ENCODE measurements at regions not wholly inside any gene's neighbourhood (a gene's known extent, or its start where the extent isn't known, plus 50 kb on each side); places are given as distances from the start of the nearest gene placed in this dataset.

GRCh38 chr11:57095896-57096295 lies 85.9 kb upstream of the LRRC55 start:
- POLR2A ChIA-PET, result no interaction called here
- TF ChIP-seq CTCF (IDR thresholded peaks at IDR 0.05; ENCODE audit: control extremely low read depth, extremely low read depth, low read depth, missing control alignments), result no peak
- DNase-seq (ENCODE audit: extremely low spot score), result no peak
- CTCF ChIA-PET, result interaction anchor here (1.5 to 1.6 kb wide), 3 partner anchors 11 to 14 kb away, joined by 3 to 4 read pairs (median 3); no protein-coding TSS in a partner anchor

GRCh38 chr11:57097149-57097548 lies 84.6 kb upstream of the LRRC55 start:
- no peak for TF ChIP-seq CTCF (IDR thresholded peaks at IDR 0.05; ENCODE audit: control extremely low read depth, extremely low read depth, low read depth, missing control alignments)
- ChIA-PET POLR2A (no interaction called here), CTCF (interaction anchor here (1.6 kb wide), 1 partner anchor 10 kb away, joined by 3 read pairs; no protein-coding TSS in a partner anchor)
- DNase-seq (ENCODE audit: extremely low spot score), result no peak

- CTCF ChIA-PET, result interaction anchor here (1.7 kb wide), 1 partner anchor 257 kb away, joined by 4 read pairs; no protein-coding TSS in a partner anchor
- no peak for DNase-seq (ENCODE audit: extremely low spot score)
- TF ChIP-seq CTCF (IDR thresholded peaks at IDR 0.05; ENCODE audit: control extremely low read depth, extremely low read depth, low read depth, missing control alignments), result no peak
- POLR2A ChIA-PET, result no interaction called here
Measured at GRCh38 chr11:57098191-57098590, 83.6 kb upstream of the LRRC55 start.

- CTCF ChIA-PET, result no interaction called here
- no peak for DNase-seq (ENCODE audit: extremely low spot score)
- TF ChIP-seq CTCF (IDR thresholded peaks at IDR 0.05; ENCODE audit: control extremely low read depth, extremely low read depth, low read depth, missing control alignments), result no peak
- POLR2A ChIA-PET, result no interaction called here
Measured at GRCh38 chr11:57100638-57101331, 81.0 kb upstream of the LRRC55 start.

- CTCF ChIA-PET, result interaction anchor here (1.1 to 2.0 kb wide), 4 partner anchors 9 to 147 kb away, joined by 3 to 6 read pairs (median 3); no protein-coding TSS in a partner anchor
- no peak for DNase-seq (ENCODE audit: extremely low spot score)
- no peak for TF ChIP-seq CTCF (IDR thresholded peaks at IDR 0.05; ENCODE audit: control extremely low read depth, extremely low read depth, low read depth, missing control alignments)
- POLR2A ChIA-PET, result no interaction called here
Measured at GRCh38 chr11:57103899-57104605, 77.7 kb upstream of the LRRC55 start.

- POLR2A ChIA-PET, result no interaction called here
- no peak for TF ChIP-seq CTCF (IDR thresholded peaks at IDR 0.05; ENCODE audit: control extremely low read depth, extremely low read depth, low read depth, missing control alignments)
- CTCF ChIA-PET, result interaction anchor here (1.1 kb wide), 1 partner anchor 14 kb away, joined by 3 read pairs; no protein-coding TSS in a partner anchor
- DNase-seq (ENCODE audit: extremely low spot score), result no peak
Measured at GRCh38 chr11:57109331-57109730, 72.4 kb upstream of the LRRC55 start.

Measured in GM10248 (cell line).